ENCODE measurements at regions not wholly inside any gene's neighbourhood (a gene's known extent, or its start where the extent isn't known, plus 50 kb on each side); places are given as distances from the start of the nearest gene placed in this dataset.

GRCh38 chr2:22995576-22995975 is 389.4 kb upstream of the KLHL29 start:
- TF ChIP-seq POLR2A (IDR thresholded peaks at IDR 0.05; ENCODE audit: low read depth, low read length) (no peak), POLR2AphosphoS5 (IDR thresholded peaks at IDR 0.05; ENCODE audit: low read depth, low read length) (no peak)
